Upper lobe of left lung (tissue), 6 donors: ENCODE measurements at regions not wholly inside any gene's neighbourhood (a gene's known extent, or its start where the extent isn't known, plus 50 kb on each side); places are given as distances from the start of the nearest gene placed in this dataset.

Experiments
- ATAC-seq, 2 donors: fragments of 200-7000 bp; cut with Tn5 transposase; one replicate each; pipeline ENCODE4 v1.9.1; 2022; ENCODE audit warnings: mild to moderate bottlenecking in 2 of 2, moderate library complexity in 2 of 2; ENCODE audit not compliant: low FRiP score in 2 of 2
- DNase-seq, 2 donors: peaks; one replicate each; pipeline ENCODE4 v3.0.0-alpha.2; 2019 to 2020
- H3K27ac ChIP-seq, 4 donors: fragments of 200-600 bp; sonication (generic); one replicate each; pipeline ENCODE4 v1.5.1; 2016 to 2019
- H3K27me3 ChIP-seq, 4 donors: fragments of 200-600 bp; sonication (generic); one replicate each; pipeline ENCODE4 v1.5.1; 2017 to 2019
- H3K36me3 ChIP-seq, 4 donors: fragments of 200-600 bp; sonication (generic); one replicate each; pipeline ENCODE4 v1.5.1; 2016 to 2019
- H3K4me1 ChIP-seq, 4 donors: fragments of 200-600 bp; sonication (generic); one replicate each; pipeline ENCODE4 v1.5.1; 2018 to 2019
- H3K4me3 ChIP-seq, 4 donors: fragments of 200-600 bp; sonication (generic); one replicate each; pipeline ENCODE4 v1.5.1; 2017 to 2019; ENCODE audit warnings: mild to moderate bottlenecking in 2 of 4, moderate library complexity in 1 of 4
- H3K9me3 ChIP-seq, 4 donors: fragments of 200-600 bp; sonication (generic); one replicate each; pipeline ENCODE4 v1.5.1; 2018 to 2019
- EP300 ChIP-seq, 4 donors: sonication (generic); formaldehyde crosslinking; IDR thresholded peaks; one replicate each; pipeline ENCODE4 v1.5.1; 2017; ENCODE audit warnings: antibody characterized with exemption in 4 of 4, control low read depth in 2 of 4
- POLR2A ChIP-seq, 4 donors: fragments of 450-650 bp; IDR thresholded peaks; one replicate each; pipeline ENCODE4 v1.5.1; 2016 to 2017; ENCODE audit warnings: antibody characterized with exemption in 4 of 4, mild to moderate bottlenecking in 2 of 4
- POLR2AphosphoS5 ChIP-seq, 2 donors: sonication (generic); formaldehyde crosslinking; IDR thresholded peaks; one replicate each; pipeline ENCODE4 v1.5.1; 2017; ENCODE audit warnings: antibody characterized with exemption in 2 of 2
- WGBS, 2 donors: methylation state at CpG; one replicate each; pipeline ENCODE4 v1.1.5; 2017 to 2018; 5-methylcytosine and 5-hydroxymethylcytosine counted together
- TF ChIP-seq, protein P1 (sequence below), 6 experiments: fragments of 450-650 bp in 4 of 6; fragments of 200-600 bp in 2 of 6; sonication (generic) in 2 of 6; IDR thresholded peaks; one replicate each; pipeline ENCODE4 v1.5.1; 2016 to 2019; ENCODE audit warnings: antibody characterized with exemption in 6 of 6
- donor health status: DM: no; HTN: no; CAD: no; lungs with moderate emphysema.
- donor health status: DM: no; HTN: yes; CAD: no; lungs with severe emphysema.

DNA sequence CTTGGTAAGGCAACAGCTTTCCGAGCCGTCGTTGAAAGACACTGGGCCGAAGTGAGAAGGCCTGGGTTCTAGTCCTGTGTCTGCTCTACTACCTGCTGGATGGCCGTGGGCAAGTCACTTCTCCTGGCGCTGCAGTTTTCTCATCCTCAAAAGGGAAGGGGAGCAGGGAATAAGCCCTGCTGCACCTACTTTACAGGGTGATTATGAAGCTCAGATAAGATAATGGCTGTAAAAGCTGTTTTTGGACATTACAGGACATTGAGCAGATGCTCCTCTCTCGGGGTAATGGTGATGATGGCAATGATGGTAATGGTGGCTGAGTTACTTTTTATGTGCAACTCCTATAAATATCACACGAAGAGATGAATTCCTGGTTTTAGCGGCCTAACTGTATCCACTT is 152.6 kb downstream of the FAM43A start:
- DNase-seq (no peak), ATAC-seq (no peak)
- no peak overlapping the region for H3K4me3 ChIP-seq
- no peaks in the 10 kb centered on the region for H3K36me3 ChIP-seq
- H3K27ac ChIP-seq, result no peak overlapping the region
- H3K27me3 ChIP-seq, result no peaks in the 10 kb centered on the region
- H3K4me1 ChIP-seq, result peaks cover 0 to 7% (median 0%) of the 10 kb centered on the region in 4 donors
- H3K9me3 ChIP-seq, result no peaks in the 10 kb centered on the region
- TF ChIP-seq, protein P1, sequence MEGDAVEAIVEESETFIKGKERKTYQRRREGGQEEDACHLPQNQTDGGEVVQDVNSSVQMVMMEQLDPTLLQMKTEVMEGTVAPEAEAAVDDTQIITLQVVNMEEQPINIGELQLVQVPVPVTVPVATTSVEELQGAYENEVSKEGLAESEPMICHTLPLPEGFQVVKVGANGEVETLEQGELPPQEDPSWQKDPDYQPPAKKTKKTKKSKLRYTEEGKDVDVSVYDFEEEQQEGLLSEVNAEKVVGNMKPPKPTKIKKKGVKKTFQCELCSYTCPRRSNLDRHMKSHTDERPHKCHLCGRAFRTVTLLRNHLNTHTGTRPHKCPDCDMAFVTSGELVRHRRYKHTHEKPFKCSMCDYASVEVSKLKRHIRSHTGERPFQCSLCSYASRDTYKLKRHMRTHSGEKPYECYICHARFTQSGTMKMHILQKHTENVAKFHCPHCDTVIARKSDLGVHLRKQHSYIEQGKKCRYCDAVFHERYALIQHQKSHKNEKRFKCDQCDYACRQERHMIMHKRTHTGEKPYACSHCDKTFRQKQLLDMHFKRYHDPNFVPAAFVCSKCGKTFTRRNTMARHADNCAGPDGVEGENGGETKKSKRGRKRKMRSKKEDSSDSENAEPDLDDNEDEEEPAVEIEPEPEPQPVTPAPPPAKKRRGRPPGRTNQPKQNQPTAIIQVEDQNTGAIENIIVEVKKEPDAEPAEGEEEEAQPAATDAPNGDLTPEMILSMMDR (IDR thresholded peaks at IDR 0.05), result no peak
- TF ChIP-seq EP300 (IDR thresholded peaks at IDR 0.05) (no peak), POLR2AphosphoS5 (IDR thresholded peaks at IDR 0.05) (no peak), POLR2A (IDR thresholded peaks at IDR 0.05) (no peak)
- WGBS, 2 donors, result 94 to 95% methylated on average over 9 of the region's 9 CpGs

DNA sequence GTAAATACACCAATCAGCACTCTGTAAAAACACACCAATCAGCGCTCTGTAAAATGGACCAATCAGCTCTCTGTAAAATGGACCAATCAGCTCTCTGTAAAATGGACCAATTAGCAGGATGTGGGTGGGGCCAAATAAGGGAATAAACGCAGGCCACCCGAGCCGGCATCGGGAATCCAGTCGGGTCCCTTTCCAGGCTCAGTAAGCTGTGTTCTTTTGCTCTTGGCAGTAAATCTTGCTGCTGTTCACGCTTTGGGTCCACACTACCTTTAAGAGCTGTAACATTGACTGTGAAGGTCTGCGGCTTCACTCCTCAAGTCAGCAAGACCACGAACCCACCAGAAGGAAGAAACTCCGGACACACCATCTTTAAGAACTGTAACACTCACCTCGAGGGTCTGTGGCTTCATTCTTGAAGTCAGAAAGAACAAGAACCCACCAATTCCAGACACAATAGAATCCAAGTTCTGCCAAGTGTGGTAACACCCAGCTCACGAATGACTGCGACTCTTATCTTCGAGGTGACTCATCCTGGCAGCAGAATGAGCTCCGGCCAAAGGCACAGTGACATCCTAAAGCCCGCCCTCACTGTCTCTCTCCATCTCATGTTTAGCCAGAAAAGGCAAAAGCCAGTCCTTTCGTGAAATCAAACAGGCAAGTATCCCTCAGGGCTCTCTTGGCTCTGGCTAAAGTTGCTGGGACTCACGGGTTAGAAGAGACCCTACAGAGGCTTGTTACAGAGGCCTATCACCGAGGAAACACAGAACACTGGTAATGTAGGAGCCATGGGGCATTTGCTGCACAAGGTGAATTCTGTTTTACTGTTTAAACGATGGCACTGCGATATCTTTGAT is 155.2 kb downstream of the FAM43A start:
- H3K27ac ChIP-seq, result no peak overlapping the region
- H3K36me3 ChIP-seq, result no peaks in the 10 kb centered on the region
- no peak for TF ChIP-seq POLR2A (IDR thresholded peaks at IDR 0.05)
- no peak for TF ChIP-seq EP300 (IDR thresholded peaks at IDR 0.05)
- TF ChIP-seq, protein P1 (IDR thresholded peaks at IDR 0.05), result no peak
- TF ChIP-seq POLR2AphosphoS5 (IDR thresholded peaks at IDR 0.05), result no peak
- no peak overlapping the region for H3K4me3 ChIP-seq
- no peaks in the 10 kb centered on the region for H3K9me3 ChIP-seq
- peaks cover 0 to 7% (median 0%) of the 10 kb centered on the region in 4 donors for H3K4me1 ChIP-seq
- DNase-seq (no peak), ATAC-seq (peak in 1 of 2 donors; percentile 72)
- WGBS, 2 donors, result 72 to 77% methylated on average over 19 to 21 of the region's 21 CpGs
- no peaks in the 10 kb centered on the region for H3K27me3 ChIP-seq

DNA sequence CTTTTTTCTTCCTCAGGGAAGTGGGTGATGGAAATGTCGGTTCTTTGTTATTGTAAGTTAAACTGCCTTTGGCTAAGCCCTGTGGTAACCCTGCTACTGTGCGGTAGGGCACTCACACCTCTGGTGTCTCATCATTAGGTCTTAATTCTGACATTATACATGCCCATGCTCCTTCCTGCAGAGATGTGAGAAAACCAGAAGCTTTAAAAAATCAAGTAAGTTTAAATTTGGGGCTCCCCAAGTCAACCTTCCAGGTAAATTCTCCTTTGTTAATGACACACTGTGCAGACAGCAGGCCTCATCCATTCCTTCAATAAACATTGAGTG is 155.8 kb downstream of the FAM43A start:
- WGBS, 2 donors, result 61 to 79% methylated on average over 2 of the region's 2 CpGs

DNA sequence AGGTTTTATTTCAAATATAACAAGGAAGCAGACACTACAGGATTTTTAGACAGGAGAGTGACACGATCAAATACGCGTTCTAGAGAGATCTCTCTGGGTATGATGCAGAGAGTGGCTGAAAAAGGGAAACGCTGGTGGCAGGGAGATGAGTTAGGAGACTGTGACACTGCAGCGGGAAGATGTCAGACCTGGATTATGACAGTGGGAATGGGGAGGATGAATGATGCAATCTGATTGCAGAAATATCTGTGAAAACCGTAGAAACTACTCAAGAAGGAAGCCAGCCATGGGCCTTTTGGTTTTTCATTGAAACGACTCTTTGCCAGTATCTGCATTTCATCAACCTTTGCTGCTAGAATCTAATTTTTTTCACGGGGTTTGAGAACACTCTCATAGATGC is 157.9 kb downstream of the FAM43A start:
- H3K36me3 ChIP-seq, result no peaks in the 10 kb centered on the region
- ATAC-seq (no peak), DNase-seq (no peak)
- H3K27ac ChIP-seq, result no peak overlapping the region
- no peak overlapping the region for H3K4me3 ChIP-seq
- 50 to 64% methylated on average over 8 of the region's 8 CpGs for WGBS, 2 donors
- TF ChIP-seq EP300 (IDR thresholded peaks at IDR 0.05) (no peak), POLR2A (IDR thresholded peaks at IDR 0.05) (no peak), POLR2AphosphoS5 (IDR thresholded peaks at IDR 0.05) (no peak)
- TF ChIP-seq, protein P1 (IDR thresholded peaks at IDR 0.05), result no peak
- H3K9me3 ChIP-seq, result no peaks in the 10 kb centered on the region
- H3K27me3 ChIP-seq, result no peaks in the 10 kb centered on the region
- peaks cover 0 to 7% (median 0%) of the 10 kb centered on the region in 4 donors for H3K4me1 ChIP-seq

More for the DNA sequence above, 155.8 kb downstream of the FAM43A start:
- ATAC-seq (no peak), DNase-seq (no peak)
- Histone ChIP-seq H3K27ac (no peak overlapping the region), H3K36me3 (no peaks in the 10 kb centered on the region), H3K4me1 (peaks cover 0 to 7% (median 0%) of the 10 kb centered on the region in 4 donors), H3K4me3 (no peak overlapping the region), H3K27me3 (no peaks in the 10 kb centered on the region), H3K9me3 (no peaks in the 10 kb centered on the region)
- TF ChIP-seq EP300 (IDR thresholded peaks at IDR 0.05) (no peak), POLR2A (IDR thresholded peaks at IDR 0.05) (no peak), POLR2AphosphoS5 (IDR thresholded peaks at IDR 0.05) (no peak)
- TF ChIP-seq, protein P1 (IDR thresholded peaks at IDR 0.05), result no peak

DNA sequence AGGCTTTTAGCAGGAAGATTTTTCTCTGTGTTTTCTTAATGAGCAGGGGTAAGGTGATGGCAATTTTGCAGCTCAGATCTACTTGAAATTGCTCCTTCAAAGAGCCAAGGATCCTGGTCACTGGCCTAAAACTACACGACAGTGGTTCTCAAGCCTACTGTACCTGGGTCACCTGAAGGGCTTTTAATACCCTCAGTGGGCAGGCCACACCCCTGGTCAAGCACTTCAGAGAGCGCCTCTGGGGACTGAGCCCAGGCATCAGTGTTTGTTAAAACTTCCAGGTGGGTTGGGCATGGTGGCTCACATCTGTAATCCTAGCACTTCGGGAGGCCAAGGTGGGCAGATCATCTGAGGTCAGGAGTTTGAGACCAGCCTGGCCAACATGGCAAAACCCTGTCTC is 158.4 kb downstream of the FAM43A start:
- WGBS, 2 donors, result 71 to 84% methylated on average over 3 of the region's 3 CpGs
- H3K36me3 ChIP-seq, result no peaks in the 10 kb centered on the region
- H3K27me3 ChIP-seq, result no peaks in the 10 kb centered on the region
- H3K4me3 ChIP-seq, result no peak overlapping the region
- H3K4me1 ChIP-seq, result peaks cover 0 to 7% (median 0%) of the 10 kb centered on the region in 4 donors
- no peak for DNase-seq
- no peak for TF ChIP-seq POLR2A (IDR thresholded peaks at IDR 0.05)
- no peak for TF ChIP-seq EP300 (IDR thresholded peaks at IDR 0.05)
- no peak for TF ChIP-seq POLR2AphosphoS5 (IDR thresholded peaks at IDR 0.05)
- TF ChIP-seq, protein P1 (IDR thresholded peaks at IDR 0.05), result no peak
- ATAC-seq, result no peak
- H3K27ac ChIP-seq, result no peak overlapping the region
- H3K9me3 ChIP-seq, result no peaks in the 10 kb centered on the region
